G401 (cell line): ENCODE measurements at regions not wholly inside any gene's neighbourhood (a gene's known extent, or its start where the extent isn't known, plus 50 kb on each side); places are given as distances from the start of the nearest gene placed in this dataset.
"Not testable (repeated sequence)": the region's sequence is repeated elsewhere in the genome, so short reads cannot be mapped to it uniquely, and the experiment has no call there.

Experiments
- DNase-seq: peaks from one replicate; pipeline ENCODE4 v3.0.0-alpha.2; 2015; ENCODE audit warnings: low spot score
- in situ Hi-C: cut with HindIII; loops from 2 replicates; pipeline ENCODE4 v1.10.0; 2016; ENCODE audit warnings: low sequenced_read_pairs, mixed read lengths

GRCh38 chr17:22227699-22228553 lies 535.6 kb downstream of the KCNJ18 start:
- DNase-seq, in situ Hi-C loops: not testable (repeated sequence)

GRCh38 chr17:22229821-22230220 lies 537.5 kb downstream of the KCNJ18 start:
- in situ Hi-C loops, DNase-seq: not testable (repeated sequence)

- in situ Hi-C loops = no loop called here
- no peak for DNase-seq
Measured at GRCh38 chr17:22233382-22233781, 541.1 kb downstream of the KCNJ18 start.

GRCh38 chr17:22242472-22242871 lies 550.1 kb downstream of the KCNJ18 start:
- no peak for DNase-seq
- in situ Hi-C loops = no loop called here

GRCh38 chr17:22251498-22251897 lies 559.2 kb downstream of the KCNJ18 start:
- in situ Hi-C loops = no loop called here
- DNase-seq = no peak

- in situ Hi-C loops = no loop called here
- DNase-seq = no peak
Measured at GRCh38 chr17:22253007-22253406, 560.7 kb downstream of the KCNJ18 start.

- in situ Hi-C loops = no loop called here
- no peak for DNase-seq
Measured at GRCh38 chr17:22265807-22266206, 573.5 kb downstream of the KCNJ18 start.

GRCh38 chr17:22266231-22266630 lies 573.9 kb downstream of the KCNJ18 start:
- no peak for DNase-seq
- in situ Hi-C loops = no loop called here

- no peak for DNase-seq
- in situ Hi-C loops = no loop called here
Measured at GRCh38 chr17:22267019-22267418, 574.7 kb downstream of the KCNJ18 start.

GRCh38 chr17:22268214-22268911 lies 576.0 kb downstream of the KCNJ18 start:
- no peak for DNase-seq
- in situ Hi-C loops = no loop called here

- no peak for DNase-seq
- in situ Hi-C loops = no loop called here
Measured at GRCh38 chr17:22268912-22269220, 576.5 kb downstream of the KCNJ18 start.

- peak; percentile 0 for DNase-seq
- in situ Hi-C loops = no loop called here
Measured at GRCh38 chr17:22270381-22270780, 578.1 kb downstream of the KCNJ18 start.

- DNase-seq, in situ Hi-C loops: not testable (repeated sequence)
Measured at GRCh38 chr17:22270809-22271208, 578.5 kb downstream of the KCNJ18 start.

- in situ Hi-C loops = no loop called here
- no peak for DNase-seq
Measured at GRCh38 chr17:22272363-22273146, 580.2 kb downstream of the KCNJ18 start.

- no peak for DNase-seq
- in situ Hi-C loops = no loop called here
Measured at GRCh38 chr17:22273308-22273707, 581.0 kb downstream of the KCNJ18 start.

GRCh38 chr17:22277595-22277994 lies 585.3 kb downstream of the KCNJ18 start:
- DNase-seq = no peak
- in situ Hi-C loops = no loop called here

- DNase-seq = no peak
Measured at GRCh38 chr17:22278302-22279275, 586.3 kb downstream of the KCNJ18 start.

GRCh38 chr17:22286337-22287041 lies 594.2 kb downstream of the KCNJ18 start:
- no peak for DNase-seq
- in situ Hi-C loops = no loop called here

More at GRCh38 chr17:22278302-22279275, 586.3 kb downstream of the KCNJ18 start:
- in situ Hi-C loops = no loop called here
